ENCODE measurements at regions not wholly inside any gene's neighbourhood (a gene's known extent, or its start where the extent isn't known, plus 50 kb on each side); places are given as distances from the start of the nearest gene placed in this dataset.

GRCh38 chr7:86961686-86962085 is 97.8 kb downstream of the ELAPOR2 start:
- TF ChIP-seq CTCF (IDR thresholded peaks at IDR 0.05) (no peak), POLR2A (IDR thresholded peaks at IDR 0.05) (no peak)

All from adrenal gland (tissue), 5 donors.